Neural cell (in vitro differentiated cells): ENCODE measurements at regions not wholly inside any gene's neighbourhood (a gene's known extent, or its start where the extent isn't known, plus 50 kb on each side); places are given as distances from the start of the nearest gene placed in this dataset.
A peak's percentile ranks its signal among the peaks of the same experiment; 100 is the strongest.

Experiments
- H2AFZ ChIP-seq: fragments of 200-600, 300-800 bp; sonication (generic), shearing (Covaris generic); 2 replicates; pipeline ENCODE4 v1.6.0; 2014; ENCODE audit warnings: low read depth, mild to moderate bottlenecking, antibody characterized with exemption, low read length, moderate library complexity
- H3F3A ChIP-seq: fragments of 200-600 bp; shearing (Covaris generic); 2 replicates; pipeline ENCODE4 v1.6.1; 2016; ENCODE audit warnings: mild to moderate bottlenecking, moderate library complexity, mixed read lengths, antibody characterized with exemption, low read length; ENCODE audit not compliant: insufficient read depth, poor library complexity, severe bottlenecking
- H3K27ac ChIP-seq: fragments of 200-600, 300-800 bp; sonication (generic), shearing (Covaris generic); 2 replicates; pipeline ENCODE4 v1.5.1; 2014; ENCODE audit warnings: mild to moderate bottlenecking, low read length, moderate library complexity
- H3K27me3 ChIP-seq: fragments of 300-800, 200-600 bp; sonication (generic), shearing (Covaris generic); 2 replicates; pipeline ENCODE4 v1.6.0; 2014; ENCODE audit warnings: mild to moderate bottlenecking, low read depth, low read length, moderate library complexity; ENCODE audit not compliant: insufficient read depth
- H3K36me3 ChIP-seq: fragments of 300-800, 200-600 bp; sonication (generic), shearing (Covaris generic); 2 replicates; pipeline ENCODE4 v1.5.1; 2014; ENCODE audit warnings: mild to moderate bottlenecking, antibody characterized with exemption, low read length, moderate library complexity; ENCODE audit not compliant: insufficient read depth
- H3K4me2 ChIP-seq: fragments of 300-800, 200-600 bp; sonication (generic), shearing (Covaris generic); 2 replicates; pipeline ENCODE4 v1.6.0; 2014; ENCODE audit warnings: mild to moderate bottlenecking, low read length
- H3K4me3 ChIP-seq: fragments of 300-800, 200-600 bp; sonication (generic), shearing (Covaris generic); 2 replicates; pipeline ENCODE4 v1.5.1; 2014; ENCODE audit warnings: mild to moderate bottlenecking, low read length, moderate library complexity
- H3K79me2 ChIP-seq: fragments of 200-600 bp; shearing (Covaris generic); replicated peaks from 2 replicates; pipeline ENCODE4 v1.6.0; 2014; ENCODE audit warnings: mild to moderate bottlenecking, low read length, moderate library complexity; ENCODE audit not compliant: insufficient read depth
- H3K9ac ChIP-seq: fragments of 300-800, 200-600 bp; sonication (generic), shearing (Covaris generic); 2 replicates; pipeline ENCODE4 v1.6.1; 2016; ENCODE audit warnings: mild to moderate bottlenecking, low read length, mixed read lengths
- H3K9me2 ChIP-seq: fragments of 200-600 bp; shearing (Covaris generic); 2 replicates; pipeline ENCODE4 v1.6.1; 2016; ENCODE audit warnings: mild to moderate bottlenecking, low read length, mixed read lengths; ENCODE audit not compliant: insufficient read depth
- H3K9me3 ChIP-seq: fragments of 200-600, 300-800 bp; sonication (generic), shearing (Covaris generic); 2 replicates; pipeline ENCODE4 v1.6.1; 2016; ENCODE audit warnings: mild to moderate bottlenecking, mixed run types, low read length, moderate library complexity, mixed read lengths
- H4K20me1 ChIP-seq: fragments of 200-600 bp; shearing (Covaris generic); 2 replicates; pipeline ENCODE4 v1.6.1; 2016; ENCODE audit warnings: mild to moderate bottlenecking, mixed run types; ENCODE audit not compliant: insufficient read depth
- EP300 ChIP-seq: fragments of 450-650 bp; conservative IDR thresholded peaks from 2 replicates; pipeline ENCODE4 v1.6.1; 2014; ENCODE audit warnings: antibody characterized with exemption, mild to moderate bottlenecking, moderate library complexity; ENCODE audit not compliant: poor library complexity, severe bottlenecking
- EZH2 ChIP-seq: fragments of 200-600, 300-800 bp; shearing (Covaris generic), sonication (generic); IDR thresholded peaks from 2 replicates; pipeline ENCODE4 v1.6.1; 2014; ENCODE audit warnings: antibody characterized with exemption, low read length, borderline replicate concordance, mild to moderate bottlenecking; ENCODE audit not compliant: insufficient read depth, poor library complexity, severe bottlenecking
- MXI1 ChIP-seq: fragments of 450-650 bp; conservative IDR thresholded peaks from 2 replicates; pipeline ENCODE4 v1.6.1; 2014; ENCODE audit warnings: antibody characterized with exemption, mild to moderate bottlenecking; ENCODE audit not compliant: poor library complexity, severe bottlenecking
- POLR2AphosphoS5 ChIP-seq: IDR thresholded peaks from 2 replicates; pipeline ENCODE4 v1.6.1; 2012
- RAD21 ChIP-seq: fragments of 450-650 bp; conservative IDR thresholded peaks from 2 replicates; pipeline ENCODE4 v1.6.1; 2014; ENCODE audit warnings: antibody characterized with exemption, mild to moderate bottlenecking, moderate library complexity
- SMC3 ChIP-seq: fragments of 450-650 bp; conservative IDR thresholded peaks from 2 replicates; pipeline ENCODE4 v1.6.1; 2014; ENCODE audit warnings: antibody characterized with exemption, mild to moderate bottlenecking, moderate library complexity; ENCODE audit not compliant: poor library complexity
- TAF1 ChIP-seq: IDR thresholded peaks from 2 replicates; pipeline ENCODE4 v1.6.1; 2012; ENCODE audit warnings: low read depth
- TF ChIP-seq, protein P1 (sequence below): fragments of 450-650 bp; IDR thresholded peaks from 2 replicates; pipeline ENCODE4 v1.5.1; 2014; ENCODE audit warnings: antibody characterized with exemption, mild to moderate bottlenecking, moderate library complexity; ENCODE audit not compliant: poor library complexity, severe bottlenecking
- TF ChIP-seq, protein P2 (sequence below): IDR thresholded peaks from 2 replicates; pipeline ENCODE4 v1.6.1; 2012; ENCODE audit warnings: borderline replicate concordance

DNA sequence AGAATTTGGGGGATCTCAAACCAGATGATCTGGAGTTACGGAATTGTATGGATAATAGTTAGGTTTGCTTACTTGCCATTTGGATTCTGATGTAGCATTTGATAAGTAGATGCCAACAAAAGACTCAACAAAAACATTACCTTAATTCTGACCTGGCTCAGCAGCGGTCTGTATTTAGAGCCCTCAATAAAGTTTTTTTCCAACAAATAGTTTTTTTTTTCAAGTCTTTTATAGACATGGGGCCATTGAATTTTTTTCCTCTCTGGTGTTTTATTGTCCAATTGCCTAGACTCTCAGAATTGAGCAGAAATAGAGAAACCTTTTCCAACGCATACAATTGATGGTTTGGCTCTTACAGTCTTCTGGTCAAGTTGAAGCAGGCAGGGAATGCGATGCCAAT lies 192.8 kb upstream of the GAS1 start:
- H3K36me3 ChIP-seq: no peaks in the 10 kb centered on the region
- TF ChIP-seq TAF1 (no peak), EZH2 (no peak), RAD21 (no peak), EP300 (no peak), SMC3 (no peak), POLR2AphosphoS5 (no peak)
- TF ChIP-seq, protein P1, sequence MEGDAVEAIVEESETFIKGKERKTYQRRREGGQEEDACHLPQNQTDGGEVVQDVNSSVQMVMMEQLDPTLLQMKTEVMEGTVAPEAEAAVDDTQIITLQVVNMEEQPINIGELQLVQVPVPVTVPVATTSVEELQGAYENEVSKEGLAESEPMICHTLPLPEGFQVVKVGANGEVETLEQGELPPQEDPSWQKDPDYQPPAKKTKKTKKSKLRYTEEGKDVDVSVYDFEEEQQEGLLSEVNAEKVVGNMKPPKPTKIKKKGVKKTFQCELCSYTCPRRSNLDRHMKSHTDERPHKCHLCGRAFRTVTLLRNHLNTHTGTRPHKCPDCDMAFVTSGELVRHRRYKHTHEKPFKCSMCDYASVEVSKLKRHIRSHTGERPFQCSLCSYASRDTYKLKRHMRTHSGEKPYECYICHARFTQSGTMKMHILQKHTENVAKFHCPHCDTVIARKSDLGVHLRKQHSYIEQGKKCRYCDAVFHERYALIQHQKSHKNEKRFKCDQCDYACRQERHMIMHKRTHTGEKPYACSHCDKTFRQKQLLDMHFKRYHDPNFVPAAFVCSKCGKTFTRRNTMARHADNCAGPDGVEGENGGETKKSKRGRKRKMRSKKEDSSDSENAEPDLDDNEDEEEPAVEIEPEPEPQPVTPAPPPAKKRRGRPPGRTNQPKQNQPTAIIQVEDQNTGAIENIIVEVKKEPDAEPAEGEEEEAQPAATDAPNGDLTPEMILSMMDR: no peak
- TF ChIP-seq, protein P2, sequence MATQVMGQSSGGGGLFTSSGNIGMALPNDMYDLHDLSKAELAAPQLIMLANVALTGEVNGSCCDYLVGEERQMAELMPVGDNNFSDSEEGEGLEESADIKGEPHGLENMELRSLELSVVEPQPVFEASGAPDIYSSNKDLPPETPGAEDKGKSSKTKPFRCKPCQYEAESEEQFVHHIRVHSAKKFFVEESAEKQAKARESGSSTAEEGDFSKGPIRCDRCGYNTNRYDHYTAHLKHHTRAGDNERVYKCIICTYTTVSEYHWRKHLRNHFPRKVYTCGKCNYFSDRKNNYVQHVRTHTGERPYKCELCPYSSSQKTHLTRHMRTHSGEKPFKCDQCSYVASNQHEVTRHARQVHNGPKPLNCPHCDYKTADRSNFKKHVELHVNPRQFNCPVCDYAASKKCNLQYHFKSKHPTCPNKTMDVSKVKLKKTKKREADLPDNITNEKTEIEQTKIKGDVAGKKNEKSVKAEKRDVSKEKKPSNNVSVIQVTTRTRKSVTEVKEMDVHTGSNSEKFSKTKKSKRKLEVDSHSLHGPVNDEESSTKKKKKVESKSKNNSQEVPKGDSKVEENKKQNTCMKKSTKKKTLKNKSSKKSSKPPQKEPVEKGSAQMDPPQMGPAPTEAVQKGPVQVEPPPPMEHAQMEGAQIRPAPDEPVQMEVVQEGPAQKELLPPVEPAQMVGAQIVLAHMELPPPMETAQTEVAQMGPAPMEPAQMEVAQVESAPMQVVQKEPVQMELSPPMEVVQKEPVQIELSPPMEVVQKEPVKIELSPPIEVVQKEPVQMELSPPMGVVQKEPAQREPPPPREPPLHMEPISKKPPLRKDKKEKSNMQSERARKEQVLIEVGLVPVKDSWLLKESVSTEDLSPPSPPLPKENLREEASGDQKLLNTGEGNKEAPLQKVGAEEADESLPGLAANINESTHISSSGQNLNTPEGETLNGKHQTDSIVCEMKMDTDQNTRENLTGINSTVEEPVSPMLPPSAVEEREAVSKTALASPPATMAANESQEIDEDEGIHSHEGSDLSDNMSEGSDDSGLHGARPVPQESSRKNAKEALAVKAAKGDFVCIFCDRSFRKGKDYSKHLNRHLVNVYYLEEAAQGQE: no peak
- no peaks in the 10 kb centered on the region for H3K9me3 ChIP-seq
- no peak overlapping the region for H2AFZ ChIP-seq
- H3K9ac ChIP-seq: no peak overlapping the region
- no peak overlapping the region for H3K4me2 ChIP-seq
- no peaks in the 10 kb centered on the region for H4K20me1 ChIP-seq
- H3K4me3 ChIP-seq: no peak overlapping the region
- H3K9me2 ChIP-seq: no peaks in the 10 kb centered on the region
- no peak overlapping the region for H3K27ac ChIP-seq
- H3K79me2 ChIP-seq: no peaks in the 10 kb centered on the region
- H3F3A ChIP-seq: no peaks in the 10 kb centered on the region
- H3K27me3 ChIP-seq: no peaks in the 10 kb centered on the region

DNA sequence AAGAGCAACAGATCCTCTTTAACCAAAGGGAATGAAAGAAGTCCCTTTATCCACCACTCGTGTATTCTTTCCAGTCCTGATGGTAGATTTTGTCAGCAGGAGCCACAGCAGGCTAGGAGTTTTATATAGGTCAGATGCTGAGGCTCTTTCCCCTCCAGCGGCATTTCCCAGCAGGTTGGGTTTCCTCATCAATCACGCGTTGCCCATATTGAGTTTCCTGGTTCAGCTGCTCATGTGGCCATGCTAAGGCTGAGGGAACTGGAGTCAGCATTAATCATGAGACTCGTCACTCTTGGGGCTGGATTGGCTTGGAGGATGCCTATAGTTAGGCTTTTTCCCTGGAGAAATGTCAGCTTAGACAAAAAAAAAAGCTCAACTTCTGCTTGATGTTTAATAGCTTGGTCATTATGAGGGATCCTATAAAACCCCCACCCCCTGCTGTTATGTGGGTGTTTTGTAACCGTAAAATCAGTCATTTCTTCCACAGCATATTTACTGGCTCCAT lies 193.4 kb upstream of the GAS1 start:
- Histone ChIP-seq H3K27me3 (no peaks in the 10 kb centered on the region), H3K9me3 (no peaks in the 10 kb centered on the region), H3K4me2 (no peak overlapping the region), H3K4me3 (peak overlapping the region; percentile 24), H4K20me1 (no peaks in the 10 kb centered on the region), H3K36me3 (no peaks in the 10 kb centered on the region), H3K9me2 (no peaks in the 10 kb centered on the region), H3F3A (no peaks in the 10 kb centered on the region), H3K79me2 (no peaks in the 10 kb centered on the region), H3K27ac (no peak overlapping the region), H3K9ac (no peak overlapping the region), H2AFZ (no peak overlapping the region)
- TF ChIP-seq TAF1 (no peak), SMC3 (no peak), EZH2 (no peak), POLR2AphosphoS5 (no peak), RAD21 (no peak), EP300 (no peak), MXI1 (no peak)
- TF ChIP-seq, protein P2: no peak
- TF ChIP-seq, protein P1: no peak
